Testis (tissue), 2 donors: ENCODE measurements at regions not wholly inside any gene's neighbourhood (a gene's known extent, or its start where the extent isn't known, plus 50 kb on each side); places are given as distances from the start of the nearest gene placed in this dataset.

Experiments
- DNase-seq: peaks from one replicate; pipeline ENCODE4 v3.0.0-alpha.2; 2019
- H3K27ac ChIP-seq, 2 donors: fragments of 200-600 bp; sonication (generic); one replicate each; pipeline ENCODE4 v1.5.1; 2019
- H3K27me3 ChIP-seq: fragments of 200-600 bp; sonication (generic); one replicate; pipeline ENCODE4 v1.5.1; 2019
- H3K36me3 ChIP-seq: fragments of 200-600 bp; sonication (generic); one replicate; pipeline ENCODE4 v1.5.1; 2017; ENCODE audit warnings: low read depth; ENCODE audit errors: missing control alignments
- H3K4me1 ChIP-seq: fragments of 200-600 bp; sonication (generic); one replicate; pipeline ENCODE4 v1.5.1; 2019
- H3K4me3 ChIP-seq, 2 donors: fragments of 200-600 bp; sonication (generic); one replicate each; pipeline ENCODE4 v1.5.1; 2017 to 2019
- H3K9me3 ChIP-seq: fragments of 200-600 bp; sonication (generic); one replicate; pipeline ENCODE4 v1.5.1; 2017
- CTCF ChIP-seq, 3 experiments: fragments of 450-650 bp in 2 of 3; fragments of 200-600 bp in 1 of 3; sonication (generic) in 1 of 3; IDR thresholded peaks; one replicate each; pipeline ENCODE4 v1.5.1; 2016 to 2019; ENCODE audit warnings: antibody characterized with exemption in 3 of 3, mild to moderate bottlenecking in 2 of 3, moderate library complexity in 1 of 3
- POLR2A ChIP-seq: fragments of 450-650 bp; IDR thresholded peaks from one replicate; pipeline ENCODE4 v1.6.1; 2017; ENCODE audit warnings: antibody characterized with exemption, mild to moderate bottlenecking, moderate library complexity
- WGBS, 2 donors: methylation state at CpG; one replicate each; pipeline ENCODE4 v1.1.5; 2018; 5-methylcytosine and 5-hydroxymethylcytosine counted together
- intact Hi-C: fragments of 100-400 bp; cut with DNase I; formaldehyde crosslinking; loops from one replicate; pipeline ENCODE4 v1.15.1; 2023; ENCODE audit warnings: low total_unique reads

DNA sequence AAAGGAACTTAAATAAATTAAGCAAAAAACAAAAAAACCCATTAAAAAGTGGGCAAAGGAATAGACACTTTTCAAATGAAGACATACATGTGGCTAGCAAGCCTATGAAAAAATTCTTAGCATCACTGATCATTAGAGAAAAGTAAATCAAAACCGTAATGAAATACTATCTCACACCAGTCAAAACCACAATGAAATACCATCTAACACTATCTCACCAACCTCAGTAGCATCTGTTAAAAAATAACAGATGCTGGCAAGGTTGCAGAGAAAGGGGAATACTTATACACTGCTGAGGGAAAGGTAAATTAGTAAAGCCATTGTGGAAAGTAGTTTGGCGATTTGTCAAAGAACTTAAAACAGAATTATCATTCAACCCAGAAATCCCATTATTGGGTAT, 381.1 kb downstream of the FLRT2 start:
- Histone ChIP-seq H3K27ac (no peak overlapping the region), H3K4me1 (no peaks in the 10 kb centered on the region), H3K36me3 (no peaks in the 10 kb centered on the region), H3K9me3 (no peaks in the 10 kb centered on the region), H3K27me3 (no peaks in the 10 kb centered on the region), H3K4me3 (no peak overlapping the region)
- 89 to 91% methylated on average over 2 of the region's 2 CpGs for WGBS, 2 donors
- no peak for DNase-seq
- intact Hi-C loops: no loop called here
- TF ChIP-seq CTCF (IDR thresholded peaks at IDR 0.05) (no peak), POLR2A (no peak)

DNA sequence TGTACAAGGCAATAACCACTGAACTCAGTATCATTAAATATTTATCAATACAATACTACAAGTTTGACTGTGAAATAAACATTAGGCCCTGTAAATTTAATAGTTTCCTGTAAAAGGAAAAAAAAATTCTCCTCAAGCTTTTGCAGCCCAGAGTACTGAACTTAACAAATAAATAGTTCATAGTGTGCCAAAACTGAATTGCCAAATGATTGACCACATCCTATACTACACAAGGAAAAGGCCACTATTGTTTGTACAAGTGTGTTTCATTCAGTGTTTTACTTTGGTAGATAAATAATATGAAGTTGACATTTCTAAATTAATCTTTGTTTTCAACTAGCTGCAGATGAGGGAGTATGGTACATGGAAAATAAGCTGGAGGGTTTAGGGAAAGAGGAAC, 379.6 kb downstream of the FLRT2 start:
- Histone ChIP-seq H3K36me3 (no peaks in the 10 kb centered on the region), H3K27me3 (no peaks in the 10 kb centered on the region), H3K9me3 (no peaks in the 10 kb centered on the region), H3K4me1 (no peaks in the 10 kb centered on the region), H3K27ac (no peak overlapping the region), H3K4me3 (no peak overlapping the region)
- TF ChIP-seq POLR2A (no peak), CTCF (IDR thresholded peaks at IDR 0.05) (no peak)
- DNase-seq: no peak
- intact Hi-C loops: no loop called here

DNA sequence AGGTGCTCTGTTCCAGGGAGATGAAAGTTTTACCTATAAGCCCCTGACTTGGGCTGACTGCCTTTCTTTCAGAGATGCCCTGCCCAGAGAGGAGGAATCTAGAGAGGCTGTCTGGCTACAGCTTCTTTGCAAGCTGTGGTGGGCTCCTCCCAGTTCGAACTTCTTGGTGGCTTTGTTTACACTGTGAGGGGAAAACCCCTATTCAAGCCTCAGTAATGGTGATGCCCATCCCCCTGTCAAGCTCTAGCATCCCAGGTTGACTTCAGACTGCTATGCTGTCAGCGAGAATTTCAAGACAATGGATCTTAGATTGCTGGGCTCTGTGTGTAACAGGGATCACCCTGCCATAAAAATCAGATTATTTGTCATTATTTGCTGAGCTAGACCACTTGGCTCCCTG, 377.6 kb downstream of the FLRT2 start:
- 75% methylated on average over 2 of the region's 2 CpGs for WGBS, 2 donors
- no peaks in the 10 kb centered on the region for H3K9me3 ChIP-seq
- H3K36me3 ChIP-seq: no peaks in the 10 kb centered on the region
- H3K4me3 ChIP-seq: no peak overlapping the region
- no peak overlapping the region for H3K27ac ChIP-seq
- no peaks in the 10 kb centered on the region for H3K27me3 ChIP-seq
- DNase-seq: no peak
- no peak for TF ChIP-seq CTCF (IDR thresholded peaks at IDR 0.05)
- intact Hi-C loops: no loop called here
- no peaks in the 10 kb centered on the region for H3K4me1 ChIP-seq

DNA sequence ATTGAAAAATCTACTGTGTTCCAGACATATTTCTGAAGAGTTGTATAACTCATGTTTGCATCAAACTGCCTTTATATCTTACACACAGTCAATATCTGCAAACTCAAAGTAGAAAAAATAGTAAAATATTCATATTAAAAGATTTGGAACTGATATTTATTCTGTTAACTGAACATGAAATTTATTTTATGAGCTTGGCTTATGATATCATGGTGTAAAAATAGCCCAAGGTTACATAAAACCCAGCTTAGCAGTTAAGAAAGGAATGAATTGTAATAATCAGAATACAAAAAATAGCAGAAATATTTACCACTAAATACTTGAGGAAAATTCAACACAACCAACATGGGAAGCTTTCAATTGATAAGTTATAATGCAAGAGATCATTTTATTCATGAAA, 367.9 kb downstream of the FLRT2 start:
- Histone ChIP-seq H3K4me3 (no peak overlapping the region), H3K27ac (no peak overlapping the region), H3K4me1 (no peaks in the 10 kb centered on the region), H3K27me3 (no peaks in the 10 kb centered on the region), H3K9me3 (no peaks in the 10 kb centered on the region), H3K36me3 (no peaks in the 10 kb centered on the region)
- DNase-seq: no peak
- TF ChIP-seq POLR2A (no peak), CTCF (IDR thresholded peaks at IDR 0.05) (no peak)
- intact Hi-C loops: no loop called here

DNA sequence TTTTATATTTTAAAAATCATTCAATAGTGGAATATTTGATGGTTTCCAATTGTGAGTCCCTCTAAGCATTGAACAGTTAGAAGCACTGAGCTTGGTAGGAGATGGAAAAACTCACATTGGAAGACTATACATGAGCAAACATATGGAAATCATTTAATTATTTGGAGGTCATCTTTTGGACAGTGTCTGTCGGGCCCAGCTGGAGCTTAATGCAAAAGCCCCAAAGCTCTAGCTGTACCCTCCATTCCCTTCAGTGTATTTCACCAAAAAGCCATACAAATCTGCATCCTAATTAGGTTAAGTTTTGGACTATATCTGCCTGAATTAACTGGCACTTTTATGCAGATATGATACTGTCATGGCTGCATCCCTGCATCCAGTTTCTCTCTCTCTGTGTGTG, 365.7 kb downstream of the FLRT2 start:
- Histone ChIP-seq H3K36me3 (no peaks in the 10 kb centered on the region), H3K4me1 (no peaks in the 10 kb centered on the region), H3K27me3 (no peaks in the 10 kb centered on the region), H3K9me3 (no peaks in the 10 kb centered on the region), H3K27ac (no peak overlapping the region), H3K4me3 (no peak overlapping the region)
- DNase-seq: no peak
- no peak for TF ChIP-seq POLR2A
- no peak for TF ChIP-seq CTCF (IDR thresholded peaks at IDR 0.05)
- intact Hi-C loops: no loop called here
- WGBS, 2 donors: 42 to 64% methylated on average over 1 of the region's 1 CpG
